ENCODE measurements at regions not wholly inside any gene's neighbourhood (a gene's known extent, or its start where the extent isn't known, plus 50 kb on each side); places are given as distances from the start of the nearest gene placed in this dataset.
"Not testable (repeated sequence)": the region's sequence is repeated elsewhere in the genome, so short reads cannot be mapped to it uniquely, and the experiment has no call there.

- no peak for TF ChIP-seq CTCF (IDR thresholded peaks at IDR 0.05; ENCODE audit: insufficient read depth, missing control alignments)
- FAIRE-seq (no peak), DNase-seq (ENCODE audit: insufficient read length, low spot score) (no peak)
Measured at GRCh38 chr15:81895723-81896122, 150.1 kb downstream of the MEX3B start.

- DNase-seq (ENCODE audit: insufficient read length, low spot score) (no peak), FAIRE-seq (no peak)
- no peak for TF ChIP-seq CTCF (IDR thresholded peaks at IDR 0.05; ENCODE audit: insufficient read depth, missing control alignments)
Measured at GRCh38 chr15:81894061-81894460, 151.8 kb downstream of the MEX3B start.

- no peak for TF ChIP-seq CTCF (IDR thresholded peaks at IDR 0.05; ENCODE audit: insufficient read depth, missing control alignments)
Measured at GRCh38 chr15:81893182-81893835, 152.5 kb downstream of the MEX3B start.

GRCh38 chr15:81890496-81890895 is 155.3 kb downstream of the MEX3B start:
- no peak for FAIRE-seq
- no peak for TF ChIP-seq CTCF (IDR thresholded peaks at IDR 0.05; ENCODE audit: insufficient read depth, missing control alignments)
- no peak for DNase-seq (ENCODE audit: insufficient read length, low spot score)

More at GRCh38 chr15:81893182-81893835, 152.5 kb downstream of the MEX3B start:
- no peak for DNase-seq (ENCODE audit: insufficient read length, low spot score)
- no peak for FAIRE-seq

- FAIRE-seq (no peak), DNase-seq (ENCODE audit: insufficient read length, low spot score) (no peak)
- TF ChIP-seq CTCF (IDR thresholded peaks at IDR 0.05; ENCODE audit: insufficient read depth, missing control alignments) = no peak
Measured at GRCh38 chr15:81889485-81889881, 156.3 kb downstream of the MEX3B start.

GRCh38 chr15:81888748-81889484 is 156.9 kb downstream of the MEX3B start:
- no peak for FAIRE-seq
- DNase-seq (ENCODE audit: insufficient read length, low spot score) = no peak
- no peak for TF ChIP-seq CTCF (IDR thresholded peaks at IDR 0.05; ENCODE audit: insufficient read depth, missing control alignments)

- no peak for DNase-seq (ENCODE audit: insufficient read length, low spot score)
- no peak for TF ChIP-seq CTCF (IDR thresholded peaks at IDR 0.05; ENCODE audit: insufficient read depth, missing control alignments)
- FAIRE-seq = no peak
Measured at GRCh38 chr15:81887912-81888311, 157.9 kb downstream of the MEX3B start.

- DNase-seq (ENCODE audit: insufficient read length, low spot score); FAIRE-seq: not testable (repeated sequence)
Measured at GRCh38 chr15:81887188-81887587, 158.6 kb downstream of the MEX3B start.

Data from D721Med (cell line).